ENCODE measurements at regions not wholly inside any gene's neighbourhood (a gene's known extent, or its start where the extent isn't known, plus 50 kb on each side); places are given as distances from the start of the nearest gene placed in this dataset.
"Not testable (repeated sequence)": the region's sequence is repeated elsewhere in the genome, so short reads cannot be mapped to it uniquely, and the experiment has no call there.

DNA sequence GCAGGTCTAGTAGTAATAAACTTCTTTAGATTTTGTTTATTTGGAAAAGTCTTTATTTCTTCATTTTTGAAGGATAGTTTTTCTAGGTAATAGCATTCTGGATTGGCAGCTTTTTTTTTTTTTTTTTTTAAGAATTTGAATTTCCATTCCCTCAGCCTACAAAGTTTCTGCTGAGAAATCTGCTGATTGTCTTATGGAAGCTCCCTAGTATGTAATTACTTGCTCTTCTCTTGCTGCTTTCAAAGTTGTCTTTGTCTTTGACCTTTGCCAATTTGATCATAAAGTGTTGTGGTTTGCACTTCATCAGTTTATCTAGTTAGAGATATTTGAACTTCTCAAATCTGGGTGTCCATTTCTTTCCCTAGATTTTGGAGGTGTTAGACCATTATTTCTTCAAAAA, 82.2 kb upstream of the GMDS start:
- Histone ChIP-seq H3K4me3 (ENCODE audit: low read length) (no peak overlapping the region), H3K27me3 (ENCODE audit: control insufficient read depth, insufficient read depth, low read length) (no peaks in the 10 kb centered on the region), H3K9me3 (ENCODE audit: control insufficient read depth, insufficient read depth, low read length) (peaks cover 35% of the 10 kb centered on the region), H3K4me1 (ENCODE audit: control insufficient read depth, insufficient read depth, low read length) (no peaks in the 10 kb centered on the region), H3K36me3 (ENCODE audit: control insufficient read depth, insufficient read depth, low read length) (no peaks in the 10 kb centered on the region), H3K27ac (ENCODE audit: low read length) (no peak overlapping the region)
- DNase-seq (no peak), ATAC-seq (no peak)
- H3K36me3 Mint-ChIP-seq = peaks cover 72% of the 10 kb centered on the region
- no peak overlapping the region for H3K4me3 Mint-ChIP-seq
- peaks cover 25 to 37% of the 10 kb centered on the region in 2 donors for H3K9me3 Mint-ChIP-seq
- intact Hi-C loops (cut with micrococcal nuclease) = no loop called here
- H3K27me3 Mint-ChIP-seq (ENCODE audit: low read depth in 2 of 2) = no peaks in the 10 kb centered on the region
- H3K27ac Mint-ChIP-seq = no peak overlapping the region
- TF ChIP-seq CTCF (IDR thresholded peaks at IDR 0.05) = no peak
- no peaks in the 10 kb centered on the region for H3K4me1 Mint-ChIP-seq

- Mint-ChIP-seq H3K9me3 (peaks cover 21 to 34% of the 10 kb centered on the region in 2 donors), H3K36me3 (peaks cover 63% of the 10 kb centered on the region), H3K27ac (no peak overlapping the region), H3K4me3 (no peak overlapping the region), H3K4me1 (no peaks in the 10 kb centered on the region), H3K27me3 (ENCODE audit: low read depth in 2 of 2) (no peaks in the 10 kb centered on the region)
- Histone ChIP-seq H3K27ac (ENCODE audit: low read length) (no peak overlapping the region), H3K27me3 (ENCODE audit: control insufficient read depth, insufficient read depth, low read length) (no peaks in the 10 kb centered on the region), H3K4me1 (ENCODE audit: control insufficient read depth, insufficient read depth, low read length) (no peaks in the 10 kb centered on the region), H3K9me3 (ENCODE audit: control insufficient read depth, insufficient read depth, low read length) (peaks cover 32% of the 10 kb centered on the region), H3K4me3 (ENCODE audit: low read length) (no peak overlapping the region), H3K36me3 (ENCODE audit: control insufficient read depth, insufficient read depth, low read length) (no peaks in the 10 kb centered on the region)
- no peak for DNase-seq
- 80% methylated on average over 2 of the region's 2 CpGs for WGBS (ENCODE audit: insufficient coverage)
- intact Hi-C loops (cut with micrococcal nuclease) = no loop called here
- TF ChIP-seq CTCF (IDR thresholded peaks at IDR 0.05) = no peak
- no peak for ATAC-seq
These were observed 79.0 kb upstream of the GMDS start for GRCh38 chr6:2324166-2324953.

DNA sequence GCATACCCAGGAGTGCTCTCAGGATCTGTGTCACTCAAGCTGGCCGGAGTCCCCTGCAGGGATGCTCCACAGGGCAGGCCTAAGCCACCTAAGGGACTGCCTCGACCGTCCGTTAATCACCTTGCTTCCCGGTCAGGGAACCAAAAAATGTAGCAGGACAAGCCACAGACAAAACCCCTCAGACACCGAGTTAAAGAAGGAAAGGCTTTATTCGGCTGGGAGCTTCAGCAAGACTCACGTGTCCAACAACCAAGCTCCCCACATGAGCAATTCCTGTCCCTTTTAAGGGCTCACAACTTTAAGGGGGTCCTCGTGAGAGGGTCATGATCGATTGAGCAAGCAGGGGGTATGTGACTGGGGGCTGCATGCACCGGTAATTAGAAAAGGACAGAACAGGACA, 72.1 kb upstream of the GMDS start:
- H3K4me3 Mint-ChIP-seq; H3K27me3 ChIP-seq (ENCODE audit: control insufficient read depth, insufficient read depth, low read length); H3K27me3 Mint-ChIP-seq (ENCODE audit: low read depth in 2 of 2); H3K27ac Mint-ChIP-seq; H3K9me3 ChIP-seq (ENCODE audit: control insufficient read depth, insufficient read depth, low read length); DNase-seq; H3K4me3 ChIP-seq (ENCODE audit: low read length); H3K36me3 ChIP-seq (ENCODE audit: control insufficient read depth, insufficient read depth, low read length); intact Hi-C loops (cut with micrococcal nuclease); ATAC-seq; H3K27ac ChIP-seq (ENCODE audit: low read length); H3K4me1 Mint-ChIP-seq; H3K4me1 ChIP-seq (ENCODE audit: control insufficient read depth, insufficient read depth, low read length): not testable (repeated sequence)
- whole genome bisulfite sequencing (ENCODE audit: insufficient coverage) = 95% methylated on average over 11 of the region's 11 CpGs
- H3K36me3 Mint-ChIP-seq = peaks cover 21% of the 10 kb centered on the region
- peaks cover 5 to 12% of the 10 kb centered on the region in 2 donors for H3K9me3 Mint-ChIP-seq

DNA sequence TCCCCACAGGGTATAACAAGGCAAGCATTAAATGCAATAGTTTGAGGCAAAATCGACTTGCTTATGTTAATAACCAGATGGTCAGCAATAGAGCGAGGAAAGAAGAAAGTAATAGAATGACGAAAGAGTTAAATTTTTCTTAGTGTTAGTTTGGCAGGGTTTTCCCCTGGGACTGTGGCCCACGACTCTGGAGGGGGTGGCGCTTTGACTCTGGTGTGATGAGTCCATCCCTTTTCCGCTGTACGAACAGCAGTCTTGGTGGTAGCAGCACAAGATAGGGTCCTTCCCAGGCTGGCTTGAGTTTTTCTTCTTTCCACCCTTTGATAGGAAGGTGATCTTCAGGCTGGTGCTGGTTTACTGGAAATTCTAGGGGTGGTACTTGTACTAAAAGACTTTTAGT, 69.2 kb upstream of the GMDS start:
- intact Hi-C loops (cut with micrococcal nuclease) = no loop called here
- Mint-ChIP-seq H3K36me3 (peaks cover 8% of the 10 kb centered on the region), H3K9me3 (peaks cover 5 to 7% of the 10 kb centered on the region in 2 donors), H3K27ac (no peak overlapping the region), H3K27me3 (ENCODE audit: low read depth in 2 of 2) (no peaks in the 10 kb centered on the region), H3K4me1 (peaks cover 0 to 7% of the 10 kb centered on the region in 2 donors), H3K4me3 (no peak overlapping the region)
- no peaks in the 10 kb centered on the region for H3K27me3 ChIP-seq (ENCODE audit: control insufficient read depth, insufficient read depth, low read length)
- no peak for TF ChIP-seq CTCF (IDR thresholded peaks at IDR 0.05)
- H3K9me3 ChIP-seq (ENCODE audit: control insufficient read depth, insufficient read depth, low read length) = peaks cover 7% of the 10 kb centered on the region
- H3K36me3 ChIP-seq (ENCODE audit: control insufficient read depth, insufficient read depth, low read length) = no peaks in the 10 kb centered on the region
- no peaks in the 10 kb centered on the region for H3K4me1 ChIP-seq (ENCODE audit: control insufficient read depth, insufficient read depth, low read length)
- no peak overlapping the region for H3K27ac ChIP-seq (ENCODE audit: low read length)
- ATAC-seq = no peak
- no peak overlapping the region for H3K4me3 ChIP-seq (ENCODE audit: low read length)
- 85% methylated on average over 7 of the region's 7 CpGs for WGBS (ENCODE audit: insufficient coverage)
- DNase-seq = no peak

Measured in natural killer cell (primary cell).